HCT116 (cell line): ENCODE measurements at regions not wholly inside any gene's neighbourhood (a gene's known extent, or its start where the extent isn't known, plus 50 kb on each side); places are given as distances from the start of the nearest gene placed in this dataset.

Experiments used
- ATAC-seq: fragments of 200-7000 bp; cut with Tn5 transposase; 2 replicates; pipeline ENCODE4 v1.9.1; 2020; ENCODE audit warnings: mild to moderate bottlenecking, moderate library complexity
- BruUV-seq: library from RNA; stranded (reverse); fragments of 400-500 nt; replicated peaks from 2 replicates; lab custom pipeline; 2021; lab: Mats Ljungman, UMichigan
- CTCF ChIA-PET: fragments of 300-600 bp; sonication (Branson Sonifier 250); formaldehyde crosslinking; loops from one replicate; lab custom pipeline; 2021; ENCODE audit warnings: antibody characterized with exemption; lab: Charles Lee
- POLR2A ChIA-PET: fragments of 300-600, 350-600 bp; sonication (Branson Sonifier 250); formaldehyde crosslinking; loops from one replicate; lab custom pipeline; 2021; ENCODE audit warnings: antibody characterized with exemption; lab: Charles Lee
- RAD21 ChIA-PET, 2 experiments: fragments of 300-600 bp; sonication (Branson Sonifier 250); formaldehyde crosslinking; loops; one replicate each; lab custom pipeline; 2023; ENCODE audit warnings: low total read pairs in 2 of 2; ENCODE audit not compliant: uncharacterized antibody in 2 of 2, unreplicated experiment in 2 of 2, low non-redundant PET in 1 of 2; lab: Charles Lee
- DNase-seq: peaks from one replicate; pipeline ENCODE4 v3.0.0-alpha.2; 2010; ENCODE audit warnings: low read depth, low spot score
- H2AFZ ChIP-seq: fragments of 200-600 bp; shearing (Covaris generic), sonication (generic); 2 replicates; pipeline ENCODE4 v1.6.1; 2017; ENCODE audit warnings: low read depth, mixed run types, mixed read lengths, antibody characterized with exemption, low read length; ENCODE audit not compliant: poor library complexity, severe bottlenecking
- H3K27ac ChIP-seq: 2 replicates; pipeline ENCODE4 v1.5.1; 2012; ENCODE audit warnings: low read depth, low read length
- H3K27me3 ChIP-seq: fragments of 200-600 bp; sonication (generic); 2 replicates; pipeline ENCODE4 v1.6.1; 2016; ENCODE audit warnings: mixed run types, low read length, mixed read lengths; ENCODE audit not compliant: insufficient read depth
- H3K36me3 ChIP-seq, 2 experiments: fragments of 200-500 bp in 1 of 2; fragments of 200-600 bp in 1 of 2; sonication (Bioruptor generic) in 1 of 2; sonication (generic) in 1 of 2; 2 replicates each; pipeline versions ENCODE4 v1.5.1 to v1.6.1; 2014 to 2016; ENCODE audit warnings: low read length in 2 of 2, inconsistent platforms in 1 of 2, mixed read lengths in 1 of 2, mixed run types in 1 of 2; ENCODE audit not compliant: insufficient read depth in 2 of 2, control insufficient read depth in 1 of 2
- H3K4me1 ChIP-seq, 2 experiments: fragments of 200-600 bp in 1 of 2; sonication (generic) in 1 of 2; 2 replicates each; pipeline versions ENCODE4 v1.5.1 to v1.6.1; 2012 to 2017; ENCODE audit warnings: low read length in 2 of 2, inconsistent platforms in 1 of 2, mild to moderate bottlenecking in 1 of 2, mixed read lengths in 1 of 2, mixed run types in 1 of 2, moderate library complexity in 1 of 2; ENCODE audit not compliant: insufficient read depth in 2 of 2, control insufficient read depth in 1 of 2
- H3K4me2 ChIP-seq: fragments of 200-600 bp; sonication (generic); 2 replicates; pipeline ENCODE4 v1.6.1; 2017; ENCODE audit warnings: mixed run types, low read length, mixed read lengths
- H3K4me3 ChIP-seq, 2 experiments: fragments of 200-600 bp in 1 of 2; sonication (generic) in 1 of 2; replicated peaks in 1 of 2; 2 replicates each; pipeline ENCODE4 v1.5.1; 2011 to 2016; ENCODE audit warnings: low read length in 2 of 2, control low read depth in 1 of 2, low read depth in 1 of 2, mild to moderate bottlenecking in 1 of 2, mixed read lengths in 1 of 2, mixed run types in 1 of 2
- H3K79me2 ChIP-seq: fragments of 200-600 bp; sonication (generic); 2 replicates; pipeline ENCODE4 v1.6.1; 2017; ENCODE audit warnings: mild to moderate bottlenecking, mixed run types, low read length, moderate library complexity, mixed read lengths; ENCODE audit not compliant: insufficient read depth
- H3K9ac ChIP-seq: fragments of 200-600 bp; sonication (generic); 2 replicates; pipeline ENCODE4 v1.6.1; 2016; ENCODE audit warnings: low read length, mixed read lengths
- H3K9me2 ChIP-seq: fragments of 200-600 bp; sonication (generic), shearing (Covaris generic); 2 replicates; pipeline ENCODE4 v1.6.1; 2017; ENCODE audit warnings: mixed run types, mild to moderate bottlenecking, moderate library complexity; ENCODE audit not compliant: insufficient read depth
- H3K9me3 ChIP-seq, 2 experiments: fragments of 200-500 bp in 1 of 2; fragments of 200-600 bp in 1 of 2; sonication (Bioruptor generic) in 1 of 2; sonication (generic) in 1 of 2; 2 replicates each; pipeline ENCODE4 v1.6.1; 2014 to 2017; ENCODE audit warnings: low read length in 2 of 2, mixed read lengths in 2 of 2, inconsistent platforms in 1 of 2, low read depth in 1 of 2, mild to moderate bottlenecking in 1 of 2, mixed run types in 1 of 2, moderate library complexity in 1 of 2; ENCODE audit not compliant: control insufficient read depth in 1 of 2, insufficient read depth in 1 of 2
- H4K20me1 ChIP-seq: fragments of 200-600 bp; sonication (generic), shearing (Covaris generic); 2 replicates; pipeline ENCODE4 v1.6.1; 2017; ENCODE audit warnings: mixed run types, mild to moderate bottlenecking, moderate library complexity; ENCODE audit not compliant: insufficient read depth
- CBX3 ChIP-seq: IDR thresholded peaks from 2 replicates; pipeline ENCODE4 v1.6.1; 2012; ENCODE audit warnings: low read depth
- CEBPB ChIP-seq: IDR thresholded peaks from 2 replicates; pipeline ENCODE4 v1.6.1; 2012; ENCODE audit warnings: low read depth
- EGR1 ChIP-seq: IDR thresholded peaks from 2 replicates; pipeline ENCODE4 v1.6.1; 2012; ENCODE audit warnings: low read depth
- ELF1 ChIP-seq: IDR thresholded peaks from 2 replicates; pipeline ENCODE4 v1.6.1; 2012; ENCODE audit warnings: low read depth, borderline replicate concordance
- EZH2 ChIP-seq: fragments of 200-600 bp; sonication (generic); IDR thresholded peaks from 2 replicates; pipeline ENCODE4 v1.6.1; 2017; ENCODE audit warnings: antibody characterized with exemption, mixed run types
- EZH2phosphoT487 ChIP-seq: fragments of 200-600 bp; IDR thresholded peaks from 2 replicates; pipeline ENCODE4 v1.6.1; 2018; ENCODE audit warnings: antibody characterized with exemption, borderline replicate concordance
- FOSL1 ChIP-seq: IDR thresholded peaks from 2 replicates; pipeline ENCODE4 v1.6.1; 2012; ENCODE audit warnings: low read depth
- JUND ChIP-seq: IDR thresholded peaks from 2 replicates; pipeline ENCODE4 v1.6.1; 2012
- POLR2A ChIP-seq: IDR thresholded peaks from 2 replicates; pipeline ENCODE4 v1.7.0; 2011; ENCODE audit warnings: borderline replicate concordance; ENCODE audit not compliant: insufficient read depth, insufficient read length; ENCODE audit errors: extremely low read depth
- POLR2AphosphoS5 ChIP-seq: IDR thresholded peaks from 2 replicates; pipeline ENCODE4 v1.6.1; 2011; ENCODE audit warnings: mild to moderate bottlenecking, low read depth, low read length, moderate library complexity
- RAD21 ChIP-seq: IDR thresholded peaks from 2 replicates; pipeline ENCODE4 v1.6.1; 2012; ENCODE audit warnings: low read depth, mild to moderate bottlenecking
- SIN3A ChIP-seq: IDR thresholded peaks from 2 replicates; pipeline ENCODE4 v1.6.1; 2012; ENCODE audit warnings: low read depth
- SP1 ChIP-seq: IDR thresholded peaks from 2 replicates; pipeline ENCODE4 v1.6.1; 2012; ENCODE audit warnings: low read depth
- SRF ChIP-seq: IDR thresholded peaks from 2 replicates; pipeline ENCODE4 v1.6.1; 2012; ENCODE audit warnings: low read depth
- TCF7L2 ChIP-seq: IDR thresholded peaks from 2 replicates; pipeline ENCODE4 v1.7.0; 2011; ENCODE audit warnings: borderline replicate concordance, inconsistent platforms; ENCODE audit not compliant: insufficient read depth, insufficient read length; ENCODE audit errors: extremely low read depth
- YY1 ChIP-seq: IDR thresholded peaks from 2 replicates; pipeline ENCODE4 v1.6.1; 2011; ENCODE audit warnings: low read length, low read depth, moderate library complexity, mild to moderate bottlenecking; ENCODE audit not compliant: insufficient replicate concordance; ENCODE audit errors: extremely low read depth
- ZFX ChIP-seq: fragments of 450-650 bp; IDR thresholded peaks from 2 replicates; pipeline ENCODE4 v1.6.1; 2017
- ZNF274 ChIP-seq: fragments of 200-500 bp; sonication (Bioruptor generic); IDR thresholded peaks from 2 replicates; pipeline ENCODE4 v1.6.1; 2014; ENCODE audit warnings: mild to moderate bottlenecking, low read depth, low read length, inconsistent platforms
- intact Hi-C: fragments of 100-400 bp; cut with micrococcal nuclease; formaldehyde crosslinking; loops from 2 replicates; pipeline ENCODE4 v1.10.0; 2022
- TF ChIP-seq, protein P1 (sequence below): IDR thresholded peaks from 2 replicates; pipeline ENCODE4 v1.6.1; 2012; ENCODE audit warnings: low read depth
- TF ChIP-seq, protein P2 (sequence below), 3 experiments: fragments of 200-600 bp in 1 of 3; sonication (generic) in 1 of 3; IDR thresholded peaks in 2 of 3; conservative IDR thresholded peaks in 1 of 3; 2 replicates each; pipeline ENCODE4 v1.5.1; 2012 to 2017; ENCODE audit warnings: low read depth in 2 of 3, low read length in 2 of 3, antibody characterized with exemption in 1 of 3, borderline replicate concordance in 1 of 3, control low read depth in 1 of 3, mild to moderate bottlenecking in 1 of 3, mixed read lengths in 1 of 3, mixed run types in 1 of 3, moderate library complexity in 1 of 3; ENCODE audit not compliant: insufficient read depth in 1 of 3

DNA sequence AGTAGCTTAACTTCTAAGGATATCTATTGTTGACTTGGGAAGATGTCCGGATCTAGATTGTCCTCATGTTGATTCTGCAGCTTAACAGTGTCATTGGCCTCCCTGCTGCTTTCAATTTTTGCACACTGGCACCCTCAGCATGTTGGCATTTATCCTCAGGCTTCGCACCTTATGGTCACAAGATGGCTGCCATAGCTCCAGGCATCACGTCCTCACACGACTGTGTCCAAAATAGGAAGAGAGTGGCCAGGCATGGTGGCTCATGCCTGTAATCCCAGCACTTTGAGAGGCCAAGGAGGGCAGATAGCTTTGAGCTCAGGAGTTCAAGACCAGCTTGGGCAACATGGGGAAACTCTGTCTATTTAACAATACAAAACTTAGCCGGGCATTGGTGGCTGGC is 58.3 kb upstream of the RASD2 start:
- ChIA-PET CTCF (interaction anchor here (1.0 kb wide), 1 partner anchor 131 kb away, joined by 3 read pairs; no protein-coding TSS in a partner anchor), RAD21 (no interaction called here), POLR2A (interaction anchor here (0.8 kb wide), 1 partner anchor 9 kb away, joined by 3 read pairs; no protein-coding TSS in a partner anchor)
- Histone ChIP-seq H3K4me1 (peaks cover 14 to 22% of the 10 kb centered on the region in 2 experiments), H3K9me3 (no peaks in the 10 kb centered on the region), H3K4me2 (no peak overlapping the region), H3K4me3 (no peak overlapping the region), H3K27ac (no peak overlapping the region), H3K9me2 (no peaks in the 10 kb centered on the region), H3K9ac (no peak overlapping the region), H3K36me3 (no peaks in the 10 kb centered on the region), H3K27me3 (no peaks in the 10 kb centered on the region), H3K79me2 (no peaks in the 10 kb centered on the region), H4K20me1 (no peaks in the 10 kb centered on the region), H2AFZ (no peak overlapping the region)
- ATAC-seq (no peak), DNase-seq (no peak)
- intact Hi-C loops = no loop called here
- BruUV-seq = no TSS peak
- TF ChIP-seq YY1 (no peak), POLR2A (no peak), SIN3A (no peak), ZNF274 (no peak), ELF1 (no peak), EZH2phosphoT487 (no peak), SP1 (no peak), EGR1 (no peak), CBX3 (no peak), ZFX (no peak), RAD21 (no peak), TCF7L2 (no peak), FOSL1 (no peak), CEBPB (no peak), EZH2 (no peak), POLR2AphosphoS5 (no peak), SRF (no peak), JUND (no peak)
- TF ChIP-seq, protein P1, sequence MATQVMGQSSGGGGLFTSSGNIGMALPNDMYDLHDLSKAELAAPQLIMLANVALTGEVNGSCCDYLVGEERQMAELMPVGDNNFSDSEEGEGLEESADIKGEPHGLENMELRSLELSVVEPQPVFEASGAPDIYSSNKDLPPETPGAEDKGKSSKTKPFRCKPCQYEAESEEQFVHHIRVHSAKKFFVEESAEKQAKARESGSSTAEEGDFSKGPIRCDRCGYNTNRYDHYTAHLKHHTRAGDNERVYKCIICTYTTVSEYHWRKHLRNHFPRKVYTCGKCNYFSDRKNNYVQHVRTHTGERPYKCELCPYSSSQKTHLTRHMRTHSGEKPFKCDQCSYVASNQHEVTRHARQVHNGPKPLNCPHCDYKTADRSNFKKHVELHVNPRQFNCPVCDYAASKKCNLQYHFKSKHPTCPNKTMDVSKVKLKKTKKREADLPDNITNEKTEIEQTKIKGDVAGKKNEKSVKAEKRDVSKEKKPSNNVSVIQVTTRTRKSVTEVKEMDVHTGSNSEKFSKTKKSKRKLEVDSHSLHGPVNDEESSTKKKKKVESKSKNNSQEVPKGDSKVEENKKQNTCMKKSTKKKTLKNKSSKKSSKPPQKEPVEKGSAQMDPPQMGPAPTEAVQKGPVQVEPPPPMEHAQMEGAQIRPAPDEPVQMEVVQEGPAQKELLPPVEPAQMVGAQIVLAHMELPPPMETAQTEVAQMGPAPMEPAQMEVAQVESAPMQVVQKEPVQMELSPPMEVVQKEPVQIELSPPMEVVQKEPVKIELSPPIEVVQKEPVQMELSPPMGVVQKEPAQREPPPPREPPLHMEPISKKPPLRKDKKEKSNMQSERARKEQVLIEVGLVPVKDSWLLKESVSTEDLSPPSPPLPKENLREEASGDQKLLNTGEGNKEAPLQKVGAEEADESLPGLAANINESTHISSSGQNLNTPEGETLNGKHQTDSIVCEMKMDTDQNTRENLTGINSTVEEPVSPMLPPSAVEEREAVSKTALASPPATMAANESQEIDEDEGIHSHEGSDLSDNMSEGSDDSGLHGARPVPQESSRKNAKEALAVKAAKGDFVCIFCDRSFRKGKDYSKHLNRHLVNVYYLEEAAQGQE = no peak
- TF ChIP-seq, protein P2, sequence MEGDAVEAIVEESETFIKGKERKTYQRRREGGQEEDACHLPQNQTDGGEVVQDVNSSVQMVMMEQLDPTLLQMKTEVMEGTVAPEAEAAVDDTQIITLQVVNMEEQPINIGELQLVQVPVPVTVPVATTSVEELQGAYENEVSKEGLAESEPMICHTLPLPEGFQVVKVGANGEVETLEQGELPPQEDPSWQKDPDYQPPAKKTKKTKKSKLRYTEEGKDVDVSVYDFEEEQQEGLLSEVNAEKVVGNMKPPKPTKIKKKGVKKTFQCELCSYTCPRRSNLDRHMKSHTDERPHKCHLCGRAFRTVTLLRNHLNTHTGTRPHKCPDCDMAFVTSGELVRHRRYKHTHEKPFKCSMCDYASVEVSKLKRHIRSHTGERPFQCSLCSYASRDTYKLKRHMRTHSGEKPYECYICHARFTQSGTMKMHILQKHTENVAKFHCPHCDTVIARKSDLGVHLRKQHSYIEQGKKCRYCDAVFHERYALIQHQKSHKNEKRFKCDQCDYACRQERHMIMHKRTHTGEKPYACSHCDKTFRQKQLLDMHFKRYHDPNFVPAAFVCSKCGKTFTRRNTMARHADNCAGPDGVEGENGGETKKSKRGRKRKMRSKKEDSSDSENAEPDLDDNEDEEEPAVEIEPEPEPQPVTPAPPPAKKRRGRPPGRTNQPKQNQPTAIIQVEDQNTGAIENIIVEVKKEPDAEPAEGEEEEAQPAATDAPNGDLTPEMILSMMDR (IDR thresholded peaks at IDR 0.05 in 2 of 3, conservative IDR thresholded peaks at IDR 0.05 in 1 of 3; ENCODE audit: borderline replicate concordance in 1 of 3, insufficient read depth in 1 of 3, low read depth in 2 of 3, low read length in 2 of 3) = no peak
